Adrenal gland (tissue), 9 donors: ENCODE measurements at regions not wholly inside any gene's neighbourhood (a gene's known extent, or its start where the extent isn't known, plus 50 kb on each side); places are given as distances from the start of the nearest gene placed in this dataset.

Experiments
- DNase-seq, 7 donors: peaks; one replicate each; pipeline ENCODE4 v3.0.0-alpha.2; 2019 to 2020
- H3K27ac ChIP-seq, 5 donors: fragments of 200-600 bp; sonication (generic) in 4 of 5; 1 replicate in 3 of 5; 2 replicates in 2 of 5; pipeline versions ENCODE4 v1.5.1 to v1.8.0; 2016 to 2020; ENCODE audit warnings: mild to moderate bottlenecking in 1 of 5
- H3K27me3 ChIP-seq: fragments of 200-600 bp; 2 replicates; pipeline ENCODE4 v1.8.0; 2021
- H3K36me3 ChIP-seq, 2 donors: fragments of 200-600 bp; replicated peaks in 1 of 2; 1 replicate in 1 of 2; 2 replicates in 1 of 2; pipeline versions ENCODE4 v1.5.1 to v1.8.0; 2018 to 2022
- H3K4me1 ChIP-seq, 2 donors: fragments of 200-600 bp; replicated peaks in 1 of 2; 1 replicate in 1 of 2; 2 replicates in 1 of 2; pipeline versions ENCODE4 v1.5.1 to v1.8.0; 2018 to 2021
- H3K4me3 ChIP-seq, 4 donors: fragments of 200-600 bp; sonication (generic) in 3 of 4; one replicate each; pipeline ENCODE4 v1.5.1; 2016 to 2018
- H3K9me3 ChIP-seq, 3 donors: fragments of 200-600 bp; sonication (generic) in 1 of 3; replicated peaks in 1 of 3; 1 replicate in 2 of 3; 2 replicates in 1 of 3; pipeline versions ENCODE4 v1.5.1 to v1.8.0; 2016 to 2021
- POLR2A ChIP-seq, 2 donors: fragments of 450-650 bp; IDR thresholded peaks; one replicate each; pipeline ENCODE4 v1.6.1; 2017; ENCODE audit warnings: antibody characterized with exemption in 2 of 2, mild to moderate bottlenecking in 2 of 2, moderate library complexity in 1 of 2
- WGBS, 4 donors: extraction: QIAGEN DNeasy Blood & Tissue Kit in 2 of 4; methylation state at CpG; one replicate each; pipeline versions ENCODE4 v1.1.5 to v1.1.7; 2013 to 2017; 5-methylcytosine and 5-hydroxymethylcytosine counted together
- intact Hi-C, 2 donors: fragments of 100-400 bp; cut with DNase I; formaldehyde crosslinking; loops; one replicate each; pipeline versions ENCODE4 v1.14.1 to v1.15.0; 2022 to 2023
- TF ChIP-seq, protein P1 (sequence below), 6 experiments: fragments of 450-650 bp in 4 of 6; fragments of 200-600 bp in 2 of 6; sonication (generic) in 1 of 6; IDR thresholded peaks; 1 replicate in 5 of 6; 2 replicates in 1 of 6; pipeline versions ENCODE4 v1.5.1 to v1.8.0; 2016 to 2021; ENCODE audit warnings: antibody characterized with exemption in 6 of 6, mild to moderate bottlenecking in 2 of 6, moderate library complexity in 1 of 6
- donor health status: healthy with polysubstance abuse.
- donor health status: Bipolar disorder and iron deficiency.
- donor health status: DM: yes; HTN: yes; CAD: no.
- donor health status: DM: no; HTN: no; CAD: no.
- donor health status: DM: no; HTN: no; CAD: no.

DNA sequence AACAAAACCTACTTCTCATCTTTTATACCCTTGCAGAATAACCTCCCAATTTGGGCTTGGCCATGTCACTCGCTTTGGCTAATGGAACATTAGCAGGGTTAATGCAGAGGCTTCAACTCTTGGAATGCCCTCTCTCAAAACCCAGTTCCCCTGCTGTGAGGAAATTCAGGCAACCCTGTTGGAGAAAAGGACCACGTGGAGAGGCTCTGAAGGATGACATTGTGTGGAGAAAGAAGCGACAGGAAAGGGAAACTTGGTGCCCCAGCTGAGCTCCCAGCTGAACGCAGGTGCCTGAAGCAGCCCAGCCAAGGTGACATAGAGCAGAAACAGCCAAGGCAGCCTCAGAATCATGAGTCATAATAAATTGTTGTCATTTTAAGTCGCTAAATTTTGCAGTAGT is 214.2 kb upstream of the GHITM start:
- Histone ChIP-seq H3K36me3 (no peaks in the 10 kb centered on the region), H3K4me3 (no peak overlapping the region), H3K9me3 (no peaks in the 10 kb centered on the region), H3K27ac (no peak overlapping the region), H3K4me1 (no peaks in the 10 kb centered on the region), H3K27me3 (no peaks in the 10 kb centered on the region)
- TF ChIP-seq, protein P1, sequence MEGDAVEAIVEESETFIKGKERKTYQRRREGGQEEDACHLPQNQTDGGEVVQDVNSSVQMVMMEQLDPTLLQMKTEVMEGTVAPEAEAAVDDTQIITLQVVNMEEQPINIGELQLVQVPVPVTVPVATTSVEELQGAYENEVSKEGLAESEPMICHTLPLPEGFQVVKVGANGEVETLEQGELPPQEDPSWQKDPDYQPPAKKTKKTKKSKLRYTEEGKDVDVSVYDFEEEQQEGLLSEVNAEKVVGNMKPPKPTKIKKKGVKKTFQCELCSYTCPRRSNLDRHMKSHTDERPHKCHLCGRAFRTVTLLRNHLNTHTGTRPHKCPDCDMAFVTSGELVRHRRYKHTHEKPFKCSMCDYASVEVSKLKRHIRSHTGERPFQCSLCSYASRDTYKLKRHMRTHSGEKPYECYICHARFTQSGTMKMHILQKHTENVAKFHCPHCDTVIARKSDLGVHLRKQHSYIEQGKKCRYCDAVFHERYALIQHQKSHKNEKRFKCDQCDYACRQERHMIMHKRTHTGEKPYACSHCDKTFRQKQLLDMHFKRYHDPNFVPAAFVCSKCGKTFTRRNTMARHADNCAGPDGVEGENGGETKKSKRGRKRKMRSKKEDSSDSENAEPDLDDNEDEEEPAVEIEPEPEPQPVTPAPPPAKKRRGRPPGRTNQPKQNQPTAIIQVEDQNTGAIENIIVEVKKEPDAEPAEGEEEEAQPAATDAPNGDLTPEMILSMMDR (IDR thresholded peaks at IDR 0.05), result no peak
- TF ChIP-seq POLR2A (IDR thresholded peaks at IDR 0.05), result no peak
- 31 to 38% (median 36%) methylated on average over 5 of the region's 5 CpGs for WGBS, 4 donors
- intact Hi-C loops, result no loop called here
- DNase-seq, result no peak

DNA sequence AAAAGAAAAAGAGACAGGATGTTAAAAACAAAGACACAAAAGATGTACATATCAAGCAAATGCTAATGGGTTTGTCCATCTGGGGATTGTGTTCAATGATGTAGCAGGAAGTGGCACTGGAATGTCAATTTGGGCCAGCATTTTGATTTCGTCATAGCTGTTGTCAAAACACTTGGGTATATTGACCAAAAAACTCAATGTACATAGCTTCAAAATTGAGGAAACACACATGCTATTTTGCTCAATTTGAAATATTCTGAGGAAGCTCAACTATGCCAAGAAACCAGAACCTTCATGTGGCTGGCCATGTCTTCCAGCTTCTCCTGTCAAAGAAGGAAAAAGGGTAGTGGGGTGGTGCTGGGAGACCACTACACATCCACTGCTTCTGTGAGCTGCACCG is 212.7 kb upstream of the GHITM start:
- Histone ChIP-seq H3K4me3 (no peak overlapping the region), H3K4me1 (no peaks in the 10 kb centered on the region), H3K27ac (no peak overlapping the region), H3K9me3 (no peaks in the 10 kb centered on the region), H3K36me3 (no peaks in the 10 kb centered on the region), H3K27me3 (no peaks in the 10 kb centered on the region)
- TF ChIP-seq POLR2A (IDR thresholded peaks at IDR 0.05), result no peak
- TF ChIP-seq, protein P1 (IDR thresholded peaks at IDR 0.05), result no peak
- no peak for DNase-seq
- 64 to 86% (median 78%) methylated on average over 2 of the region's 2 CpGs for WGBS, 4 donors
- intact Hi-C loops, result no loop called here

DNA sequence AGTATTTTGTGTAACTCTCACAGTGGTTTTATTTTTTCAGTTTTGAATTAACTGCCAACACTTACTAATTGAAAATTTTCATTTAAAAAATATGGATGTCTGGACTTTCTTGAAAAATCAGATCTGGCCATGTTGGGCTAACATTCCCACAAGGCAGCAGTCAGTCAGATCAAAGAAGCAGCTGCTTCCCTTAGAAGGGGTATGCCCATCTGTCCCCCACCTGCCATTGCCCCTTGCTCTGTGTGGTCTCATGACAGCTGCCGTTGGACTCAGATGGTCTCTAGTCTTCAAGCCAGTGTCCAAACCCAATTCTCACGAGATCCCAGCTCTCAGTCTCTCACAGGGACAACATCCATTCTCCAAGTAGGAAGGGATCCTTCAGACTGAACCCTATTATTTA is 212.1 kb upstream of the GHITM start:
- Histone ChIP-seq H3K4me3 (no peak overlapping the region), H3K9me3 (no peaks in the 10 kb centered on the region), H3K27ac (no peak overlapping the region), H3K36me3 (no peaks in the 10 kb centered on the region), H3K27me3 (no peaks in the 10 kb centered on the region), H3K4me1 (no peaks in the 10 kb centered on the region)
- DNase-seq, result no peak
- no peak for TF ChIP-seq POLR2A (IDR thresholded peaks at IDR 0.05)
- TF ChIP-seq, protein P1 (IDR thresholded peaks at IDR 0.05), result no peak
- WGBS, 4 donors, result 60 to 89% (median 79%) methylated on average over 2 of the region's 2 CpGs
- intact Hi-C loops, result no loop called here

DNA sequence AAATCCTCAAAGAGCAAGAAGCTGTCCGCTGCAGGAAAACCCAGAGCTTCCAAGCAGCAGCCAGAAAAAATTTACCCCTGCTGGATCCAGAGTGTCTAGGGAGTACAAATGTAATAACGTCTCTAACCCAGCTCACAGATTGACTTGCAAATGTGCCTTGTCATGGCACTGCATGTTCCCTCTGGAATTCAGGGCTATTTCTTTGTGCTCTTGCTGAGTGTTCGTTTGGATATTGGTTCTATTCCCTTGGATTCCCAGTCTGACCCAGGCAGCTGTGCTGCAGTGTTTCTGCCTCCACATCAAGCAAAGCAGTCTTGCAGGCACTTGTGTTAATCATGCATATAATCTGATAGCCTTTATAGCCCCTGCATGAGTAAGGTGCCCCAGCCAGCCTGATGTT is 209.9 kb upstream of the GHITM start:
- TF ChIP-seq, protein P1 (IDR thresholded peaks at IDR 0.05), result no peak
- no peak for TF ChIP-seq POLR2A (IDR thresholded peaks at IDR 0.05)
- H3K27me3 ChIP-seq, result no peaks in the 10 kb centered on the region
- intact Hi-C loops, result no loop called here
- no peak overlapping the region for H3K27ac ChIP-seq
- no peak overlapping the region for H3K4me3 ChIP-seq
- DNase-seq, result no peak
- no peaks in the 10 kb centered on the region for H3K9me3 ChIP-seq
- H3K36me3 ChIP-seq, result no peaks in the 10 kb centered on the region
- H3K4me1 ChIP-seq, result no peaks in the 10 kb centered on the region
- WGBS, 4 donors, result 45 to 60% (median 50%) methylated on average over 3 of the region's 3 CpGs
